ENCODE measurements at regions not wholly inside any gene's neighbourhood (a gene's known extent, or its start where the extent isn't known, plus 50 kb on each side); places are given as distances from the start of the nearest gene placed in this dataset.

DNA sequence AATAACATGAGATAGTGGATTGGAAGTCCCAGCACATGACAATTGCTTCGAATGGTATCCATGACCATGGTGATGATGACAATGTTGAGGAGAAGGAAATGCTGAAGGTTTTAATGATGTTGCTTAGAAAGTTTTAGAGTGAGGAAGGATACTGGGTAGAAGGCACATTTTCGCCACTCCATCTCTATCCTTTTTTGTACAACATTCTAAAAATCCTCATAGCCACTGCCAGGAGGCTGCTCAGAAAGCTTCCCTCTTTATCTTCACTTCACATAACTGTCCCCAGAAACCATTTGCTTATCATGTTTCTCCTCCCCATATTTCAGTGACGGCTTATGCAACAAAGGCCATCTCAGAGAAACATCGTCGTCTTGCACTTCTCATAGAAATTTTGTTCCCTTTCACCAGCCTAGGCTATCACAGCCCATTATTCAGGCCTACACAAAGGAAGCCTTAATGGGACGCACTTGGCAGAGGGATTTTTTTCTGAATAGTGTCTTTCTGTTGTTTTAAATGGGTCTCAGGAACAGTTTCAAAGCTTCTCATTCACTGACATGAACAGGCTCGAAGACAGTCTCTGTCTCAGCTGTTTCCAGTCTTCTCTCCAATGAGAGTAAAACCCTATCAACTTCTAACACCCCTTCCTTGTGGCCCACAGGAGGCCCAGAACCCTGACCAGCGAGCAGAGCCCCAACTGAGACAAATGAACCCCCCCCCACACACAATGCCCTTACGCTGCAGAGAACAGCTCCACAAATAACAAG, 506.7 kb downstream of the HAPSTR1 start:
- BruUV-seq (replicated peaks): no TSS peak
- no peak for ATAC-seq
- TF ChIP-seq POLR2AphosphoS5 (IDR thresholded peaks at IDR 0.05; ENCODE audit: low read depth, low read length): no peak
- TF ChIP-seq TCF7L2 (IDR thresholded peaks at IDR 0.05; ENCODE audit: low read depth, low read length): no peak
- TF ChIP-seq SIN3A (IDR thresholded peaks at IDR 0.05; ENCODE audit: borderline replicate concordance, insufficient read depth, low read depth, low read length): no peak
- no peak for TF ChIP-seq CTCF (IDR thresholded peaks at IDR 0.05)
- no peak for TF ChIP-seq REST (IDR thresholded peaks at IDR 0.05; ENCODE audit: insufficient read depth in 1 of 2, low read depth in 2 of 2, low read length in 1 of 2)

DNA sequence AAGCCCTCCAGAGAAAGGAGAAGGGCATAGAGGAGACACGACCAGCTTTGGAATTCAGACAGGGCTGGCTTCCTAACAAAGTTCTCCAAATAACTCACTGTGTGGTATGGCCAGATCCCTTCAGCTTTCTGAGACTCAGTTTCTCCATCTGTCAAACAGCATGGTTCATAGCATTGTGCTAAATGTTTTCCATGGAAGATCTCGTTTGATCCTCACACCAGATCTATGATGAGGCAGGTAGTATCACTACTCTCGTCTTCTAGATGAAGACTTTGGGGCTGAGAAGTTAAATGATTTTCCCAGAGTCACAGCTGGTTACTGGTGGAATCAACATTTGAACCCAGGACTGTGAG, 507.3 kb downstream of the HAPSTR1 start:
- no peak for DNase-seq (ENCODE audit: low read depth, low spot score)
- BruUV-seq (replicated peaks): no TSS peak
- Histone ChIP-seq H3K27me3 (ENCODE audit: control insufficient read depth, insufficient read depth, low read length) (peaks cover 14% of the 10 kb centered on the region), H3K27ac (ENCODE audit: low read length) (no peak overlapping the region), H3K9me3 (ENCODE audit: control insufficient read depth, insufficient read depth, low read depth, low read length) (no peaks in the 10 kb centered on the region), H3K4me3 (ENCODE audit: low read depth in 2 of 2, low read length in 2 of 2) (no peak overlapping the region), H3K36me3 (ENCODE audit: control insufficient read depth, insufficient read depth, low read length) (no peaks in the 10 kb centered on the region), H3K4me1 (ENCODE audit: control insufficient read depth, insufficient read depth, low read length) (no peaks in the 10 kb centered on the region)
- TF ChIP-seq SIN3A (IDR thresholded peaks at IDR 0.05; ENCODE audit: borderline replicate concordance, insufficient read depth, low read depth, low read length): no peak
- POLR2A ChIA-PET: no interaction called here
- CTCF ChIA-PET: no interaction called here
- in situ Hi-C loops (cut with HindIII; ENCODE audit: low pct_unique_long_range_greater_than_20kb, low sequenced_read_pairs): no loop called here
- ATAC-seq: no peak
- intact Hi-C loops (cut with micrococcal nuclease; ENCODE audit: unreplicated experiment): no loop called here

More for the DNA sequence above, 506.7 kb downstream of the HAPSTR1 start:
- Histone ChIP-seq H3K36me3 (ENCODE audit: control insufficient read depth, insufficient read depth, low read length) (no peaks in the 10 kb centered on the region), H3K9me3 (ENCODE audit: control insufficient read depth, insufficient read depth, low read depth, low read length) (no peaks in the 10 kb centered on the region), H3K27me3 (ENCODE audit: control insufficient read depth, insufficient read depth, low read length) (peaks cover 15% of the 10 kb centered on the region), H3K4me3 (ENCODE audit: low read depth in 2 of 2, low read length in 2 of 2) (no peak overlapping the region), H3K4me1 (ENCODE audit: control insufficient read depth, insufficient read depth, low read length) (no peaks in the 10 kb centered on the region), H3K27ac (ENCODE audit: low read length) (no peak overlapping the region)
- ChIA-PET CTCF (no interaction called here), POLR2A (no interaction called here)
- in situ Hi-C loops (cut with HindIII; ENCODE audit: low pct_unique_long_range_greater_than_20kb, low sequenced_read_pairs): no loop called here
- intact Hi-C loops (cut with micrococcal nuclease; ENCODE audit: unreplicated experiment): no loop called here
- DNase-seq (ENCODE audit: low read depth, low spot score): no peak

GRCh38 chr16:9599415-9600120, 508.1 kb downstream of the HAPSTR1 start:
- no TSS peak for BruUV-seq (replicated peaks)
- H3K9me3 ChIP-seq (ENCODE audit: control insufficient read depth, insufficient read depth, low read depth, low read length): no peaks in the 10 kb centered on the region
- no peak overlapping the region for H3K27ac ChIP-seq (ENCODE audit: low read length)
- intact Hi-C loops (cut with micrococcal nuclease; ENCODE audit: unreplicated experiment) (no loop called here), in situ Hi-C loops (cut with HindIII; ENCODE audit: low pct_unique_long_range_greater_than_20kb, low sequenced_read_pairs) (no loop called here)
- ATAC-seq: no peak
- CTCF ChIA-PET: no interaction called here
- H3K4me1 ChIP-seq (ENCODE audit: control insufficient read depth, insufficient read depth, low read length): no peaks in the 10 kb centered on the region
- no peak for TF ChIP-seq SIN3A (IDR thresholded peaks at IDR 0.05; ENCODE audit: borderline replicate concordance, insufficient read depth, low read depth, low read length)
- TF ChIP-seq TCF7L2 (IDR thresholded peaks at IDR 0.05; ENCODE audit: low read depth, low read length): no peak
- TF ChIP-seq POLR2AphosphoS5 (IDR thresholded peaks at IDR 0.05; ENCODE audit: low read depth, low read length): no peak
- TF ChIP-seq CTCF (IDR thresholded peaks at IDR 0.05): no peak
- TF ChIP-seq REST (IDR thresholded peaks at IDR 0.05; ENCODE audit: insufficient read depth in 1 of 2, low read depth in 2 of 2, low read length in 1 of 2): no peak
- no peak overlapping the region for H3K4me3 ChIP-seq (ENCODE audit: low read depth in 2 of 2, low read length in 2 of 2)
- POLR2A ChIA-PET: no interaction called here
- peaks cover 6% of the 10 kb centered on the region for H3K27me3 ChIP-seq (ENCODE audit: control insufficient read depth, insufficient read depth, low read length)
- no peak for DNase-seq (ENCODE audit: low read depth, low spot score)
- H3K36me3 ChIP-seq (ENCODE audit: control insufficient read depth, insufficient read depth, low read length): no peaks in the 10 kb centered on the region
